ENCODE measurements at regions not wholly inside any gene's neighbourhood (a gene's known extent, or its start where the extent isn't known, plus 50 kb on each side); places are given as distances from the start of the nearest gene placed in this dataset.

DNA sequence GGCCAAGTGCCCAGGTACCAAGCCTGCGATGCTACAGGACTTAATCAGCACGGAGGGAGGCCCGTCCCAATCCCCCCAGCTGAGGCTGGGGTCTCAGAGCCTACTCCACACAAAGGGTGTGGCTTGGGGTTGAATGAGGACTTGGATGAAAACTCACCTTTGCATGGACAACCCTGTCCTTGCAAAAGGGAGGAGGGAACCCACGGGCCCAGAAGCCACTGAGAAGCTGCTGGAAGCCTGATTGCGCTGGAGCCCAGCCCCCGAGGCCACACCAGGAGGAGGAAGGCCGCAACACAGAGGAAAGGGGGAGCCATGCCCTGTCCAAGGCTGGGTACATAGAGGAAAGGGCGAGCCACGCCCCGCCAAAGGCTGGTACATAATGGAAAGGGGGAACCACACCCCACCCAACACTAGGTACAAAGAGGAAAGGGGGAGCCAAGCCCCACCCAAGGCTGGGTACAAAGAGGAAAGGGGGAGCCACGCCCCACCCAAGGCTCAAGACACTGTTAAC, 158.8 kb downstream of the DLL1 start:
- no peak overlapping the region for H3K4me3 Mint-ChIP-seq
- peaks cover 0 to 17% of the 10 kb centered on the region in 2 donors for H3K9me3 ChIP-seq (replicated peaks in 1 of 2; ENCODE audit: control insufficient read depth in 1 of 2, insufficient read depth in 1 of 2, low read length in 2 of 2)
- intact Hi-C loops (cut with micrococcal nuclease): no loop called here
- H3K4me1 ChIP-seq (ENCODE audit: control insufficient read depth in 1 of 2, insufficient read depth in 2 of 2, low read length in 2 of 2): no peaks in the 10 kb centered on the region
- no peaks in the 10 kb centered on the region for H3K79me2 ChIP-seq (ENCODE audit: insufficient read depth, low read length)
- no peak overlapping the region for H2AFZ ChIP-seq (ENCODE audit: insufficient read depth, low read depth, low read length, poor library complexity, severe bottlenecking)
- no peak overlapping the region for H3K9ac ChIP-seq (ENCODE audit: insufficient read depth, low read length, poor library complexity, severe bottlenecking)
- H3K9me3 Mint-ChIP-seq: peaks cover 4 to 21% (median 10%) of the 10 kb centered on the region in 7 donors
- peaks cover 6 to 12% (median 11%) of the 10 kb centered on the region in 3 donors for H3K27me3 Mint-ChIP-seq (ENCODE audit: low read depth in 3 of 3)
- H3K36me3 Mint-ChIP-seq: no peaks in the 10 kb centered on the region
- H3K4me3 ChIP-seq (replicated peaks in 1 of 3; ENCODE audit: low read depth in 2 of 3, low read length in 3 of 3): no peak overlapping the region
- H3K36me3 ChIP-seq (replicated peaks in 1 of 2; ENCODE audit: control insufficient read depth in 1 of 2, insufficient read depth in 2 of 2, low read length in 2 of 2): no peaks in the 10 kb centered on the region
- no peak overlapping the region for H3K4me2 ChIP-seq (replicated peaks; ENCODE audit: extremely low read depth, low read length, poor library complexity, severe bottlenecking)
- peak overlapping the region in 1 of 7 donors; percentile 68 for H3K27ac Mint-ChIP-seq
- no peaks in the 10 kb centered on the region for H4K20me1 ChIP-seq (ENCODE audit: insufficient read depth, low read length)
- no peak for DNase-seq
- TF ChIP-seq, protein P1, sequence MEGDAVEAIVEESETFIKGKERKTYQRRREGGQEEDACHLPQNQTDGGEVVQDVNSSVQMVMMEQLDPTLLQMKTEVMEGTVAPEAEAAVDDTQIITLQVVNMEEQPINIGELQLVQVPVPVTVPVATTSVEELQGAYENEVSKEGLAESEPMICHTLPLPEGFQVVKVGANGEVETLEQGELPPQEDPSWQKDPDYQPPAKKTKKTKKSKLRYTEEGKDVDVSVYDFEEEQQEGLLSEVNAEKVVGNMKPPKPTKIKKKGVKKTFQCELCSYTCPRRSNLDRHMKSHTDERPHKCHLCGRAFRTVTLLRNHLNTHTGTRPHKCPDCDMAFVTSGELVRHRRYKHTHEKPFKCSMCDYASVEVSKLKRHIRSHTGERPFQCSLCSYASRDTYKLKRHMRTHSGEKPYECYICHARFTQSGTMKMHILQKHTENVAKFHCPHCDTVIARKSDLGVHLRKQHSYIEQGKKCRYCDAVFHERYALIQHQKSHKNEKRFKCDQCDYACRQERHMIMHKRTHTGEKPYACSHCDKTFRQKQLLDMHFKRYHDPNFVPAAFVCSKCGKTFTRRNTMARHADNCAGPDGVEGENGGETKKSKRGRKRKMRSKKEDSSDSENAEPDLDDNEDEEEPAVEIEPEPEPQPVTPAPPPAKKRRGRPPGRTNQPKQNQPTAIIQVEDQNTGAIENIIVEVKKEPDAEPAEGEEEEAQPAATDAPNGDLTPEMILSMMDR (IDR thresholded peaks at IDR 0.05): no peak
- 83% methylated on average over 2 of the region's 11 CpGs for WGBS (ENCODE audit: insufficient coverage)
- H3K4me1 Mint-ChIP-seq: no peaks in the 10 kb centered on the region
- H3K27me3 ChIP-seq (ENCODE audit: control insufficient read depth in 2 of 2, insufficient read depth in 2 of 2, low read length in 2 of 2): no peaks in the 10 kb centered on the region
- H3K27ac ChIP-seq (ENCODE audit: low read depth in 1 of 2, low read length in 2 of 2): no peak overlapping the region

DNA sequence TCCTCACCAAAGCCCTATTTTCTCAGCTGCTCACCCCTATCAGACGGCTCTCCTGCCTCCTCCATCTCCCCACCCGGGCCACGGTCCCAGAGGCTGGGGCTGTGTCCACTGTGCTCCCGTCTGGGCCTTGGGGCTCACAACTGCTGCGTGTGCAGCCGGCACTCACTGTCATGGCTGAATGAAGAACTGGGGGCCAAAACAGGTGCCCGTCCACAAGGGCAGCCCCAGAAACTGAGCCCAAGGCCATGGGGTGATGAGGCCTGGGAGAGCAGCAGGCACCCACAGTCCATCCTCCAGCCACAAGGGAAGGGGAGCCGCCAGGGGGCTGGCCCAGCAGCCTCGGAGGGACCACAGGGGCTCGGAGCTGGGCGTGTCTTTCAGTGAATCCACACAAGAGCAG, 159.5 kb downstream of the DLL1 start:
- Mint-ChIP-seq H3K27me3 (ENCODE audit: low read depth in 3 of 3) (peaks cover 3 to 12% (median 5%) of the 10 kb centered on the region in 3 donors), H3K4me3 (no peak overlapping the region), H3K36me3 (no peaks in the 10 kb centered on the region), H3K4me1 (no peaks in the 10 kb centered on the region), H3K9me3 (peaks cover under 1 to 14% (median 5%) of the 10 kb centered on the region in 7 donors), H3K27ac (peak overlapping the region in 2 of 7 donors; percentile 1 to 71)
- Histone ChIP-seq H3K36me3 (replicated peaks in 1 of 2; ENCODE audit: control insufficient read depth in 1 of 2, insufficient read depth in 2 of 2, low read length in 2 of 2) (no peaks in the 10 kb centered on the region), H3K4me3 (replicated peaks in 1 of 3; ENCODE audit: low read depth in 2 of 3, low read length in 3 of 3) (no peak overlapping the region), H3K9ac (ENCODE audit: insufficient read depth, low read length, poor library complexity, severe bottlenecking) (no peak overlapping the region), H2AFZ (ENCODE audit: insufficient read depth, low read depth, low read length, poor library complexity, severe bottlenecking) (no peak overlapping the region), H3K4me2 (replicated peaks; ENCODE audit: extremely low read depth, low read length, poor library complexity, severe bottlenecking) (no peak overlapping the region), H3K27me3 (ENCODE audit: control insufficient read depth in 2 of 2, insufficient read depth in 2 of 2, low read length in 2 of 2) (no peaks in the 10 kb centered on the region), H3K9me3 (replicated peaks in 1 of 2; ENCODE audit: control insufficient read depth in 1 of 2, insufficient read depth in 1 of 2, low read length in 2 of 2) (peaks cover 0 to 10% of the 10 kb centered on the region in 2 donors), H4K20me1 (ENCODE audit: insufficient read depth, low read length) (no peaks in the 10 kb centered on the region), H3K4me1 (ENCODE audit: control insufficient read depth in 1 of 2, insufficient read depth in 2 of 2, low read length in 2 of 2) (no peaks in the 10 kb centered on the region), H3K79me2 (ENCODE audit: insufficient read depth, low read length) (no peaks in the 10 kb centered on the region), H3K27ac (ENCODE audit: low read depth in 1 of 2, low read length in 2 of 2) (no peak overlapping the region)
- WGBS (ENCODE audit: insufficient coverage): 87% methylated on average over 8 of the region's 11 CpGs
- intact Hi-C loops (cut with micrococcal nuclease): no loop called here
- DNase-seq: no peak
- TF ChIP-seq, protein P1 (IDR thresholded peaks at IDR 0.05): no peak

All from CD14-positive monocyte (primary cell).